Gastroesophageal sphincter (tissue), 4 donors: ENCODE measurements at regions not wholly inside any gene's neighbourhood (a gene's known extent, or its start where the extent isn't known, plus 50 kb on each side); places are given as distances from the start of the nearest gene placed in this dataset.

Source experiments
- ATAC-seq: fragments of 150-250 bp; one replicate; pipeline ENCODE4 v1.9.1; 2016; ENCODE audit warnings: mild to moderate bottlenecking, moderate library complexity
- H3K27ac ChIP-seq, 4 donors: fragments of 200-600 bp; sonication (generic) in 3 of 4; 1 replicate in 3 of 4; 2 replicates in 1 of 4; pipeline ENCODE4 v1.5.1; 2016 to 2019
- H3K27me3 ChIP-seq: fragments of 200-600 bp; sonication (generic); one replicate; pipeline ENCODE4 v1.5.1; 2019
- H3K36me3 ChIP-seq, 2 donors: fragments of 200-600 bp; sonication (generic); one replicate each; pipeline ENCODE4 v1.5.1; 2019; ENCODE audit warnings: control low read depth in 1 of 2
- H3K4me1 ChIP-seq, 3 donors: fragments of 200-600 bp; sonication (generic); 1 replicate in 2 of 3; 2 replicates in 1 of 3; pipeline ENCODE4 v1.5.1; 2016 to 2019; ENCODE audit warnings: control low read depth in 2 of 3
- H3K4me3 ChIP-seq, 2 donors: fragments of 200-600 bp; sonication (generic); one replicate each; pipeline ENCODE4 v1.5.1; 2019; ENCODE audit warnings: mild to moderate bottlenecking in 1 of 2, moderate library complexity in 1 of 2
- H3K9me3 ChIP-seq, 3 donors: fragments of 200-600 bp; sonication (generic); one replicate each; pipeline ENCODE4 v1.5.1; 2017 to 2019; ENCODE audit warnings: control low read depth in 2 of 3
- CTCF ChIP-seq, 4 experiments: fragments of 200-600 bp in 2 of 4; fragments of 450-650 bp in 2 of 4; sonication (generic) in 1 of 4; IDR thresholded peaks; one replicate each; pipeline ENCODE4 v1.5.1; 2017 to 2019; ENCODE audit warnings: antibody characterized with exemption in 4 of 4, mild to moderate bottlenecking in 2 of 4, moderate library complexity in 2 of 4
- EP300 ChIP-seq: sonication (generic); formaldehyde crosslinking; IDR thresholded peaks from one replicate; pipeline ENCODE4 v1.6.1; 2017; ENCODE audit warnings: antibody characterized with exemption, mild to moderate bottlenecking
- POLR2A ChIP-seq, 2 donors: fragments of 450-650 bp; IDR thresholded peaks; one replicate each; pipeline ENCODE4 v1.6.1; 2017; ENCODE audit warnings: antibody characterized with exemption in 2 of 2, mild to moderate bottlenecking in 2 of 2, moderate library complexity in 1 of 2
- POLR2AphosphoS5 ChIP-seq: sonication (generic); formaldehyde crosslinking; IDR thresholded peaks from one replicate; pipeline ENCODE4 v1.6.1; 2017; ENCODE audit warnings: antibody characterized with exemption
- WGBS, 2 donors: methylation state at CpG; one replicate each; pipeline ENCODE4 v1.1.5; 2018; ENCODE audit warnings: low coverage in 1 of 2; 5-methylcytosine and 5-hydroxymethylcytosine counted together

GRCh38 chrX:1741816-1742394, 127.0 kb downstream of the ASMT start:
- 75 to 77% methylated on average over 9 to 10 of the region's 11 CpGs for WGBS, 2 donors
- no peaks in the 10 kb centered on the region for H3K27me3 ChIP-seq
- TF ChIP-seq CTCF (IDR thresholded peaks at IDR 0.05) = no peak
- TF ChIP-seq POLR2AphosphoS5 = no peak

GRCh38 chrX:1743105-1743504, 128.2 kb downstream of the ASMT start:
- H3K27me3 ChIP-seq = no peaks in the 10 kb centered on the region
- ATAC-seq = no peak
- peaks cover 0 to 4% (median 0%) of the 10 kb centered on the region in 3 donors for H3K9me3 ChIP-seq
- no peaks in the 10 kb centered on the region for H3K36me3 ChIP-seq
- no peak overlapping the region for H3K4me3 ChIP-seq
- H3K27ac ChIP-seq = no peak overlapping the region
- TF ChIP-seq CTCF (IDR thresholded peaks at IDR 0.05) = no peak
- no peak for TF ChIP-seq POLR2AphosphoS5
- no peak for TF ChIP-seq EP300
- TF ChIP-seq POLR2A (IDR thresholded peaks at IDR 0.05) = no peak
- no peaks in the 10 kb centered on the region for H3K4me1 ChIP-seq
- 46 to 64% methylated on average over 4 of the region's 4 CpGs for WGBS, 2 donors

More at GRCh38 chrX:1741816-1742394, 127.0 kb downstream of the ASMT start:
- no peaks in the 10 kb centered on the region for H3K9me3 ChIP-seq
- no peak for ATAC-seq
- no peaks in the 10 kb centered on the region for H3K4me1 ChIP-seq
- H3K27ac ChIP-seq = no peak overlapping the region
- no peak overlapping the region for H3K4me3 ChIP-seq
- no peaks in the 10 kb centered on the region for H3K36me3 ChIP-seq

GRCh38 chrX:1743663-1744062, 128.8 kb downstream of the ASMT start:
- TF ChIP-seq CTCF (IDR thresholded peaks at IDR 0.05) (no peak), POLR2A (IDR thresholded peaks at IDR 0.05) (no peak), EP300 (no peak), POLR2AphosphoS5 (no peak)
- Histone ChIP-seq H3K27me3 (no peaks in the 10 kb centered on the region), H3K36me3 (no peaks in the 10 kb centered on the region), H3K4me1 (no peaks in the 10 kb centered on the region), H3K27ac (no peak overlapping the region), H3K4me3 (no peak overlapping the region), H3K9me3 (peaks cover 0 to 9% (median 0%) of the 10 kb centered on the region in 3 donors)
- no peak for ATAC-seq
- 29 to 37% methylated on average over 1 to 2 of the region's 2 CpGs for WGBS, 2 donors

GRCh38 chrX:1748408-1748807, 133.5 kb downstream of the ASMT start:
- no peaks in the 10 kb centered on the region for H3K4me1 ChIP-seq
- 41 to 95% methylated on average over 3 of the region's 3 CpGs for WGBS, 2 donors
- H3K9me3 ChIP-seq = peaks cover 0 to 24% (median 0%) of the 10 kb centered on the region in 3 donors
- no peaks in the 10 kb centered on the region for H3K27me3 ChIP-seq
- no peak overlapping the region for H3K27ac ChIP-seq
- H3K4me3 ChIP-seq = no peak overlapping the region
- TF ChIP-seq CTCF (IDR thresholded peaks at IDR 0.05) = no peak
- no peak for TF ChIP-seq POLR2A (IDR thresholded peaks at IDR 0.05)
- TF ChIP-seq POLR2AphosphoS5 = no peak
- no peak for TF ChIP-seq EP300
- H3K36me3 ChIP-seq = no peaks in the 10 kb centered on the region
- no peak for ATAC-seq

- Histone ChIP-seq H3K36me3 (no peaks in the 10 kb centered on the region), H3K27me3 (no peaks in the 10 kb centered on the region), H3K4me1 (no peaks in the 10 kb centered on the region), H3K9me3 (peaks cover 0 to 24% (median 0%) of the 10 kb centered on the region in 3 donors), H3K4me3 (no peak overlapping the region), H3K27ac (no peak overlapping the region)
- no peak for ATAC-seq
- TF ChIP-seq POLR2A (IDR thresholded peaks at IDR 0.05) (no peak), EP300 (no peak), CTCF (IDR thresholded peaks at IDR 0.05) (no peak), POLR2AphosphoS5 (no peak)
- WGBS, 2 donors = 53% methylated on average over 4 of the region's 7 CpGs; no CpG with 5 or more reads in 1 of the 2 donors
These were observed 134.6 kb downstream of the ASMT start for GRCh38 chrX:1749499-1749898.
